Right lobe of liver (tissue), 6 donors: ENCODE measurements at regions not wholly inside any gene's neighbourhood (a gene's known extent, or its start where the extent isn't known, plus 50 kb on each side); places are given as distances from the start of the nearest gene placed in this dataset.

Experiments used
- ATAC-seq, 4 donors: fragments of 200-7000 bp; cut with Tn5 transposase; one replicate each; pipeline ENCODE4 v1.9.1; 2020; ENCODE audit warnings: mild to moderate bottlenecking in 4 of 4, moderate library complexity in 4 of 4
- DNase-seq, 3 donors: peaks; one replicate each; pipeline ENCODE4 v3.0.0-alpha.2; 2020
- H3K27ac ChIP-seq, 3 donors: fragments of 200-600 bp; one replicate each; pipeline ENCODE4 v1.8.0; 2022
- H3K27me3 ChIP-seq, 2 donors: fragments of 200-600 bp; one replicate each; pipeline ENCODE4 v1.8.0; 2022
- H3K36me3 ChIP-seq, 4 donors: fragments of 200-600 bp; sonication (generic) in 1 of 4; one replicate each; pipeline versions ENCODE4 v1.5.1 to v1.8.0; 2017 to 2022; ENCODE audit warnings: control low read depth in 1 of 4
- H3K4me1 ChIP-seq, 4 donors: fragments of 200-600 bp; sonication (generic) in 1 of 4; one replicate each; pipeline versions ENCODE4 v1.5.1 to v1.8.0; 2017 to 2022; ENCODE audit warnings: control low read depth in 1 of 4
- H3K4me3 ChIP-seq, 3 donors: fragments of 200-600 bp; one replicate each; pipeline ENCODE4 v1.8.0; 2022
- H3K9me3 ChIP-seq, 4 donors: fragments of 200-600 bp; sonication (generic) in 1 of 4; one replicate each; pipeline versions ENCODE4 v1.5.1 to v1.8.0; 2017 to 2022; ENCODE audit warnings: control low read depth in 1 of 4
- POLR2A ChIP-seq: fragments of 450-650 bp; IDR thresholded peaks from one replicate; pipeline ENCODE4 v1.6.1; 2017; ENCODE audit warnings: antibody characterized with exemption, mild to moderate bottlenecking
- WGBS: methylation state at CpG from one replicate; pipeline ENCODE4 v1.1.6; 2018; ENCODE audit warnings: low coverage, low lambda C conversion rate; ENCODE audit not compliant: insufficient coverage; ENCODE audit errors: missing lambda C conversion rate; 5-methylcytosine and 5-hydroxymethylcytosine counted together
- intact Hi-C, 2 donors: fragments of 100-400 bp; cut with DNase I; formaldehyde crosslinking; loops; one replicate each; pipeline versions ENCODE4 v1.11.2 to v1.14.1; 2022
- TF ChIP-seq, protein P1 (sequence below), 4 donors: fragments of 200-600 bp in 3 of 4; fragments of 450-650 bp in 1 of 4; IDR thresholded peaks; one replicate each; pipeline versions ENCODE4 v1.5.1 to v1.8.0; 2016 to 2022; ENCODE audit warnings: antibody characterized with exemption in 4 of 4, mild to moderate bottlenecking in 2 of 4
- donor health status: DM: no; HTN: yes; CAD: no.
- donor health status: DM: no; HTN: no; CAD: no.
- donor health status: DM: no; HTN: no; CAD: no.
- donor health status: DM: no; HTN: yes; CAD: no.
- donor health status: DM: no; HTN: yes; CAD: no.

GRCh38 chr16:51328733-51329132 lies 177.7 kb upstream of the SALL1 start:
- H3K27me3 ChIP-seq, result no peaks in the 10 kb centered on the region
- no peaks in the 10 kb centered on the region for H3K9me3 ChIP-seq
- TF ChIP-seq, protein P1, sequence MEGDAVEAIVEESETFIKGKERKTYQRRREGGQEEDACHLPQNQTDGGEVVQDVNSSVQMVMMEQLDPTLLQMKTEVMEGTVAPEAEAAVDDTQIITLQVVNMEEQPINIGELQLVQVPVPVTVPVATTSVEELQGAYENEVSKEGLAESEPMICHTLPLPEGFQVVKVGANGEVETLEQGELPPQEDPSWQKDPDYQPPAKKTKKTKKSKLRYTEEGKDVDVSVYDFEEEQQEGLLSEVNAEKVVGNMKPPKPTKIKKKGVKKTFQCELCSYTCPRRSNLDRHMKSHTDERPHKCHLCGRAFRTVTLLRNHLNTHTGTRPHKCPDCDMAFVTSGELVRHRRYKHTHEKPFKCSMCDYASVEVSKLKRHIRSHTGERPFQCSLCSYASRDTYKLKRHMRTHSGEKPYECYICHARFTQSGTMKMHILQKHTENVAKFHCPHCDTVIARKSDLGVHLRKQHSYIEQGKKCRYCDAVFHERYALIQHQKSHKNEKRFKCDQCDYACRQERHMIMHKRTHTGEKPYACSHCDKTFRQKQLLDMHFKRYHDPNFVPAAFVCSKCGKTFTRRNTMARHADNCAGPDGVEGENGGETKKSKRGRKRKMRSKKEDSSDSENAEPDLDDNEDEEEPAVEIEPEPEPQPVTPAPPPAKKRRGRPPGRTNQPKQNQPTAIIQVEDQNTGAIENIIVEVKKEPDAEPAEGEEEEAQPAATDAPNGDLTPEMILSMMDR (IDR thresholded peaks at IDR 0.05), result no peak
- no peak for TF ChIP-seq POLR2A
- H3K4me1 ChIP-seq, result no peaks in the 10 kb centered on the region
- H3K4me3 ChIP-seq, result no peak overlapping the region
- DNase-seq, result no peak
- no peak for ATAC-seq
- no peak overlapping the region for H3K27ac ChIP-seq
- 89% methylated on average over 4 of the region's 7 CpGs for WGBS
- intact Hi-C loops, result no loop called here
- no peaks in the 10 kb centered on the region for H3K36me3 ChIP-seq

DNA sequence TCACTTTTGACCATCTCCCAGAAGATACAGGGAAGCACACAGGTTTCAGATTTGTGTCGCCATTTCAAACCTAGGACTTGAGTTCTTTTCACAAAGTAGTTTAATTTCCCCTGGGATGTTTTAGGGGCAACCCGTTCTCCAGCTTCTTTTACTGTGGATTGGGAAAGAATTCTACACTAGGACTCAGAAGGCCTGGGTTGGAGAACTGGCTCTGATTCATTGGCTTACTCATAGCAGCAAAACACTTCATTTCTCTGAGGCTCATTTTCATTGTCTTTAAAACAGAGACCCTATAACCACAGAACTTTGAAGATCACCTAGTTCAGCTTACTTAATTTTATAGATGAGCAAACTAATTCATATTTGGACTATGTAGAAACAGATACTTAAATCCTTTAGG lies 175.9 kb upstream of the SALL1 start:
- ATAC-seq (no peak), DNase-seq (no peak)
- no peaks in the 10 kb centered on the region for H3K9me3 ChIP-seq
- no peaks in the 10 kb centered on the region for H3K27me3 ChIP-seq
- WGBS, result 64% methylated on average over 2 of the region's 2 CpGs
- no peaks in the 10 kb centered on the region for H3K4me1 ChIP-seq
- H3K36me3 ChIP-seq, result no peaks in the 10 kb centered on the region
- intact Hi-C loops, result no loop called here
- TF ChIP-seq, protein P1 (IDR thresholded peaks at IDR 0.05), result no peak
- no peak for TF ChIP-seq POLR2A
- H3K4me3 ChIP-seq, result no peak overlapping the region
- H3K27ac ChIP-seq, result no peak overlapping the region

DNA sequence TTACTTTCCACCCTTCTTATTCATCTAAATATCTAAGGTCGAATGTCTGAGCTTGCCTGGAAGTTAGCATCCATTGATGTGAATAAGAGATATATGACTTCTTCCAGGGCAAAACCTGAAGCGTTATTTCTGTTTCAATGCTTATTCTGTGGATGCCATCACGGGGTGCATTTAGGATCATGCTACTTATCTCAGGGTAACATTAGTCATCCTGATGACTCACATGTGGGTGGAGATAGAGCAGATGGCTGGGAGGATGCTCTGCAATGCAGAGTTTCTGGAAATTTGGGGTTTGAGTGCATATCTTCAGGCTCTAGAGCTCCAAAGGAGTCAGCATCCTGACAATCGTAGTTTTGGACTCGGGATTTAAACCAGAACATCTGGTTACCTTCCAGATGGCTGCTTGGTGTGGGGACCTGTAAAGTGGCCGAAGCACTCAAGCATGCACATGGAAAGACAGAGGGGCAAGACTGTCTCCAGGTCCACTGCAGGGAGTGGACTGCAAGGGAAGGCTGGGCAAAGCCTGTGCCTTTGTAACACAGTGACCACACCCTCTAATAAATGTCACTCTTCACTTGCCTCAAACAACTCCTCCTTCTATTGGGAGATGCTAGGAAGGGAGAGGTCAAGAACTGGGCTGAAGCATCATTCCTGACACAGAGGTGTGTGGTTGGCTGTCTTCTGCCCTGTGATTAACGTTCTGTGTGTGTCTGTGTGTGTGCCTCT lies 175.2 kb upstream of the SALL1 start:
- no peaks in the 10 kb centered on the region for H3K9me3 ChIP-seq
- intact Hi-C loops, result no loop called here
- H3K27me3 ChIP-seq, result no peaks in the 10 kb centered on the region
- no peak overlapping the region for H3K27ac ChIP-seq
- ATAC-seq (no peak), DNase-seq (no peak)
- 56% methylated on average over 5 of the region's 7 CpGs for WGBS
- no peak overlapping the region for H3K4me3 ChIP-seq
- H3K4me1 ChIP-seq, result no peaks in the 10 kb centered on the region
- no peaks in the 10 kb centered on the region for H3K36me3 ChIP-seq
- no peak for TF ChIP-seq POLR2A
- TF ChIP-seq, protein P1 (IDR thresholded peaks at IDR 0.05), result no peak

DNA sequence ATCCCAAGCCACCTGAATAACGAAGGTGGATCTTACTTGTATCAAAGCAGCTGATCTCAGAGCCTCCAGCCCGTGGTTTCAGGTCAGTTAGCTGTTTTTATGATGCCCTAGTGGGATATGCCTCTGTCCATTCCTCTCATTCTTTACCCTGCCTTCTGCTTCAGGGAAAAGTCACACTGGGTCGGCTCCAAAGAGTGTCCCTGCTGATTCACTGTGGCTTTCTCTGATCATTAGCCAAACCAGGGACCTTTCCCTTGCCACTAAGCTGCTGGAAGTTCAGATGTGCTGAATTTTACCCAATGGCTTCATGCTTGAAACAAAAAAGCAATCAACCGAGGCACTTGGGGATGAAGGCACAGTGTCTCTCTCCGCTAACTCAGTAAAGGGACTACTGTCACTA lies 170.2 kb upstream of the SALL1 start:
- no peaks in the 10 kb centered on the region for H3K27me3 ChIP-seq
- 72% methylated on average over 3 of the region's 5 CpGs for WGBS
- intact Hi-C loops, result no loop called here
- H3K27ac ChIP-seq, result no peak overlapping the region
- TF ChIP-seq, protein P1 (IDR thresholded peaks at IDR 0.05), result no peak
- no peak for TF ChIP-seq POLR2A
- no peaks in the 10 kb centered on the region for H3K9me3 ChIP-seq
- H3K36me3 ChIP-seq, result no peaks in the 10 kb centered on the region
- H3K4me1 ChIP-seq, result no peaks in the 10 kb centered on the region
- ATAC-seq (no peak), DNase-seq (no peak)
- H3K4me3 ChIP-seq, result no peak overlapping the region

- ATAC-seq, result no peak
- no peak for DNase-seq
- no peak overlapping the region for H3K4me3 ChIP-seq
- TF ChIP-seq POLR2A, result no peak
- TF ChIP-seq, protein P1 (IDR thresholded peaks at IDR 0.05), result no peak
- intact Hi-C loops, result no loop called here
- no peaks in the 10 kb centered on the region for H3K9me3 ChIP-seq
- H3K4me1 ChIP-seq, result no peaks in the 10 kb centered on the region
- no peaks in the 10 kb centered on the region for H3K36me3 ChIP-seq
- H3K27ac ChIP-seq, result no peak overlapping the region
- H3K27me3 ChIP-seq, result no peaks in the 10 kb centered on the region
Observed at GRCh38 chr16:51317575-51317974, 166.5 kb upstream of the SALL1 start.
